WTC11 (cell line): ENCODE measurements at regions not wholly inside any gene's neighbourhood (a gene's known extent, or its start where the extent isn't known, plus 50 kb on each side); places are given as distances from the start of the nearest gene placed in this dataset.

Source experiments
- CREM ChIP-seq: sonication (generic); formaldehyde crosslinking; IDR thresholded peaks from 2 replicates; pipeline ENCODE4 v1.8.1; 2022; ENCODE audit warnings: mild to moderate bottlenecking, missing genetic modification reagents, moderate library complexity
- ELF4 ChIP-seq: sonication (generic); formaldehyde crosslinking; IDR thresholded peaks from 2 replicates; pipeline ENCODE4 v1.8.1; 2022; ENCODE audit warnings: low read depth, mild to moderate bottlenecking, moderate library complexity, missing genetic modification reagents
- IRF2 ChIP-seq: sonication (generic); formaldehyde crosslinking; IDR thresholded peaks from 2 replicates; pipeline ENCODE4 v1.8.0; 2022; ENCODE audit warnings: low read depth, missing genetic modification reagents, borderline replicate concordance
- KAT7 ChIP-seq: sonication (generic); formaldehyde crosslinking; IDR thresholded peaks from 2 replicates; pipeline ENCODE4 v1.8.1; 2023; ENCODE audit warnings: missing genetic modification reagents, mild to moderate bottlenecking, borderline replicate concordance
- NR2C2 ChIP-seq: sonication (generic); formaldehyde crosslinking; IDR thresholded peaks from 2 replicates; pipeline ENCODE4 v1.8.0; 2022; ENCODE audit warnings: mild to moderate bottlenecking, missing genetic modification reagents
- SP1 ChIP-seq: sonication (generic); formaldehyde crosslinking; conservative IDR thresholded peaks from 2 replicates; pipeline ENCODE4 v1.8.1; 2022; ENCODE audit warnings: missing genetic modification reagents
- TF ChIP-seq, protein P1 (sequence below): fragments of 200-600 bp; IDR thresholded peaks from 2 replicates; pipeline ENCODE4 v1.8.0; 2022; ENCODE audit warnings: antibody characterized with exemption
- TF ChIP-seq, protein P2 (sequence below): sonication (generic); formaldehyde crosslinking; IDR thresholded peaks from 2 replicates; pipeline ENCODE4 v1.8.0; 2023; ENCODE audit warnings: missing genetic modification reagents, mild to moderate bottlenecking, borderline replicate concordance
- TF ChIP-seq, protein P3 (sequence below): sonication (generic); formaldehyde crosslinking; IDR thresholded peaks from 2 replicates; pipeline ENCODE4 v1.8.0; 2023; ENCODE audit warnings: missing genetic modification reagents
- TF ChIP-seq, protein P4 (sequence below): sonication (generic); formaldehyde crosslinking; IDR thresholded peaks from 2 replicates; pipeline ENCODE4 v1.8.0; 2022; ENCODE audit warnings: mild to moderate bottlenecking, missing genetic modification reagents
- TF ChIP-seq, protein P5 (sequence below): sonication (generic); formaldehyde crosslinking; IDR thresholded peaks from 2 replicates; pipeline ENCODE4 v1.8.1; 2022; ENCODE audit warnings: missing genetic modification reagents, borderline replicate concordance

DNA sequence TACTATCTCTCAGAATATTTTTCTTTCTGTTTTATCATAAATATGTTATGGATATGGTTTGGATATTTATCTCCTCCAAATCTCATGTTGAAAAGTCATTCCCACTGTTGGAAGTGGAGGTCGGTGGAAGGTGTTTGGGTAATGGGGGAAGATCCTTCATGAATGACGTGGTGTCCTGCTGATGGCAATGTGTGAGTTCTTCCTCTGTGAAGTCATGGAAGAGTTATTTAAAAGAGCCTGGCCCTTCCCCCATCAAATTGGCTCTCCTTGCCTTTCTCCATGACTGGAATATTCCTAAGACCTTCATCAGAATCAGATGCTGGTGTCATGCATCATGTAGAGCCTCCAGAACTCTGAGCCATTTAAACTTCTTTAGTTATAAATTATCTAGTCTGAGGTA, 1291.6 kb downstream of the FSCB start:
- TF ChIP-seq, protein P1, sequence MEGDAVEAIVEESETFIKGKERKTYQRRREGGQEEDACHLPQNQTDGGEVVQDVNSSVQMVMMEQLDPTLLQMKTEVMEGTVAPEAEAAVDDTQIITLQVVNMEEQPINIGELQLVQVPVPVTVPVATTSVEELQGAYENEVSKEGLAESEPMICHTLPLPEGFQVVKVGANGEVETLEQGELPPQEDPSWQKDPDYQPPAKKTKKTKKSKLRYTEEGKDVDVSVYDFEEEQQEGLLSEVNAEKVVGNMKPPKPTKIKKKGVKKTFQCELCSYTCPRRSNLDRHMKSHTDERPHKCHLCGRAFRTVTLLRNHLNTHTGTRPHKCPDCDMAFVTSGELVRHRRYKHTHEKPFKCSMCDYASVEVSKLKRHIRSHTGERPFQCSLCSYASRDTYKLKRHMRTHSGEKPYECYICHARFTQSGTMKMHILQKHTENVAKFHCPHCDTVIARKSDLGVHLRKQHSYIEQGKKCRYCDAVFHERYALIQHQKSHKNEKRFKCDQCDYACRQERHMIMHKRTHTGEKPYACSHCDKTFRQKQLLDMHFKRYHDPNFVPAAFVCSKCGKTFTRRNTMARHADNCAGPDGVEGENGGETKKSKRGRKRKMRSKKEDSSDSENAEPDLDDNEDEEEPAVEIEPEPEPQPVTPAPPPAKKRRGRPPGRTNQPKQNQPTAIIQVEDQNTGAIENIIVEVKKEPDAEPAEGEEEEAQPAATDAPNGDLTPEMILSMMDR = no peak
- TF ChIP-seq CREM (CRISPR knock-in tag) (no peak), NR2C2 (CRISPR knock-in tag) (no peak), SP1 (no peak), ELF4 (CRISPR knock-in tag) (no peak), IRF2 (CRISPR knock-in tag) (no peak), KAT7 (no peak)
- TF ChIP-seq, protein P2, sequence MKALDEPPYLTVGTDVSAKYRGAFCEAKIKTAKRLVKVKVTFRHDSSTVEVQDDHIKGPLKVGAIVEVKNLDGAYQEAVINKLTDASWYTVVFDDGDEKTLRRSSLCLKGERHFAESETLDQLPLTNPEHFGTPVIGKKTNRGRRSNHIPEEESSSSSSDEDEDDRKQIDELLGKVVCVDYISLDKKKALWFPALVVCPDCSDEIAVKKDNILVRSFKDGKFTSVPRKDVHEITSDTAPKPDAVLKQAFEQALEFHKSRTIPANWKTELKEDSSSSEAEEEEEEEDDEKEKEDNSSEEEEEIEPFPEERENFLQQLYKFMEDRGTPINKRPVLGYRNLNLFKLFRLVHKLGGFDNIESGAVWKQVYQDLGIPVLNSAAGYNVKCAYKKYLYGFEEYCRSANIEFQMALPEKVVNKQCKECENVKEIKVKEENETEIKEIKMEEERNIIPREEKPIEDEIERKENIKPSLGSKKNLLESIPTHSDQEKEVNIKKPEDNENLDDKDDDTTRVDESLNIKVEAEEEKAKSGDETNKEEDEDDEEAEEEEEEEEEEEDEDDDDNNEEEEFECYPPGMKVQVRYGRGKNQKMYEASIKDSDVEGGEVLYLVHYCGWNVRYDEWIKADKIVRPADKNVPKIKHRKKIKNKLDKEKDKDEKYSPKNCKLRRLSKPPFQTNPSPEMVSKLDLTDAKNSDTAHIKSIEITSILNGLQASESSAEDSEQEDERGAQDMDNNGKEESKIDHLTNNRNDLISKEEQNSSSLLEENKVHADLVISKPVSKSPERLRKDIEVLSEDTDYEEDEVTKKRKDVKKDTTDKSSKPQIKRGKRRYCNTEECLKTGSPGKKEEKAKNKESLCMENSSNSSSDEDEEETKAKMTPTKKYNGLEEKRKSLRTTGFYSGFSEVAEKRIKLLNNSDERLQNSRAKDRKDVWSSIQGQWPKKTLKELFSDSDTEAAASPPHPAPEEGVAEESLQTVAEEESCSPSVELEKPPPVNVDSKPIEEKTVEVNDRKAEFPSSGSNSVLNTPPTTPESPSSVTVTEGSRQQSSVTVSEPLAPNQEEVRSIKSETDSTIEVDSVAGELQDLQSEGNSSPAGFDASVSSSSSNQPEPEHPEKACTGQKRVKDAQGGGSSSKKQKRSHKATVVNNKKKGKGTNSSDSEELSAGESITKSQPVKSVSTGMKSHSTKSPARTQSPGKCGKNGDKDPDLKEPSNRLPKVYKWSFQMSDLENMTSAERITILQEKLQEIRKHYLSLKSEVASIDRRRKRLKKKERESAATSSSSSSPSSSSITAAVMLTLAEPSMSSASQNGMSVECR (CRISPR knock-in tag) = no peak
- TF ChIP-seq, protein P3, sequence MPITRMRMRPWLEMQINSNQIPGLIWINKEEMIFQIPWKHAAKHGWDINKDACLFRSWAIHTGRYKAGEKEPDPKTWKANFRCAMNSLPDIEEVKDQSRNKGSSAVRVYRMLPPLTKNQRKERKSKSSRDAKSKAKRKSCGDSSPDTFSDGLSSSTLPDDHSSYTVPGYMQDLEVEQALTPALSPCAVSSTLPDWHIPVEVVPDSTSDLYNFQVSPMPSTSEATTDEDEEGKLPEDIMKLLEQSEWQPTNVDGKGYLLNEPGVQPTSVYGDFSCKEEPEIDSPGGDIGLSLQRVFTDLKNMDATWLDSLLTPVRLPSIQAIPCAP (CRISPR knock-in tag) = no peak
- TF ChIP-seq, protein P4, sequence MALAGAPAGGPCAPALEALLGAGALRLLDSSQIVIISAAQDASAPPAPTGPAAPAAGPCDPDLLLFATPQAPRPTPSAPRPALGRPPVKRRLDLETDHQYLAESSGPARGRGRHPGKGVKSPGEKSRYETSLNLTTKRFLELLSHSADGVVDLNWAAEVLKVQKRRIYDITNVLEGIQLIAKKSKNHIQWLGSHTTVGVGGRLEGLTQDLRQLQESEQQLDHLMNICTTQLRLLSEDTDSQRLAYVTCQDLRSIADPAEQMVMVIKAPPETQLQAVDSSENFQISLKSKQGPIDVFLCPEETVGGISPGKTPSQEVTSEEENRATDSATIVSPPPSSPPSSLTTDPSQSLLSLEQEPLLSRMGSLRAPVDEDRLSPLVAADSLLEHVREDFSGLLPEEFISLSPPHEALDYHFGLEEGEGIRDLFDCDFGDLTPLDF (CRISPR knock-in tag) = no peak
- TF ChIP-seq, protein P5, sequence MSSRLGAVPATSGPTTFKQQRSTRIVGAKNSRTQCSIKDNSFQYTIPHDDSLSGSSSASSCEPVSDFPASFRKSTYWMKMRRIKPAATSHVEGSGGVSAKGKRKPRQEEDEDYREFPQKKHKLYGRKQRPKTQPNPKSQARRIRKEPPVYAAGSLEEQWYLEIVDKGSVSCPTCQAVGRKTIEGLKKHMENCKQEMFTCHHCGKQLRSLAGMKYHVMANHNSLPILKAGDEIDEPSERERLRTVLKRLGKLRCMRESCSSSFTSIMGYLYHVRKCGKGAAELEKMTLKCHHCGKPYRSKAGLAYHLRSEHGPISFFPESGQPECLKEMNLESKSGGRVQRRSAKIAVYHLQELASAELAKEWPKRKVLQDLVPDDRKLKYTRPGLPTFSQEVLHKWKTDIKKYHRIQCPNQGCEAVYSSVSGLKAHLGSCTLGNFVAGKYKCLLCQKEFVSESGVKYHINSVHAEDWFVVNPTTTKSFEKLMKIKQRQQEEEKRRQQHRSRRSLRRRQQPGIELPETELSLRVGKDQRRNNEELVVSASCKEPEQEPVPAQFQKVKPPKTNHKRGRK (CRISPR knock-in tag) = no peak
